ENCODE measurements at regions not wholly inside any gene's neighbourhood (a gene's known extent, or its start where the extent isn't known, plus 50 kb on each side); places are given as distances from the start of the nearest gene placed in this dataset.

DNA sequence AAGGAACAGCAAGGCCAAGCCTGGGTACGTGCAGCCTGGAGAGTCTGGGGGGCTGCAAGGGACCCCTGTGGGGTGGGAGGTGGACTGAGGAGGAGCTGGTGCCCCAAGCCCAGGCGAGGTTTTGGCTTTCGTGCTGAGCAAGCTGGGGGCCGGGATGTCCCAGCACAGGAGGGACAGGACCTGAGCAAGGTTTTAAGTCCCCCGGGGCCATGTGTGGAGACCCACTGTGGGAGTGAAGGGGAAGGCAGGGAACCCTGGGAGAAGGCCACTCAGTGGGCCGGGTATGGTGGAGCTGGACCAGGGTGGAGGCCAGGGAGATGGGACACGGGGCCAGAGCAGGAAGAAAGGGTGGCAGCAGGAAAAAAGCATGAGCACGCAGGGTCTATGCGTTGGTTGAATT is 419.2 kb upstream of the SULF2 start:
- TF ChIP-seq TAF1 (IDR thresholded peaks at IDR 0.05; ENCODE audit: low read depth) (no peak), TEAD4 (IDR thresholded peaks at IDR 0.05) (no peak)

Data from Ishikawa (cell line).